Gastroesophageal sphincter (tissue), 3 donors: ENCODE measurements at regions not wholly inside any gene's neighbourhood (a gene's known extent, or its start where the extent isn't known, plus 50 kb on each side); places are given as distances from the start of the nearest gene placed in this dataset.

Source experiments
- CTCF ChIP-seq, 4 experiments: fragments of 200-600 bp in 2 of 4; fragments of 450-650 bp in 2 of 4; sonication (generic) in 1 of 4; IDR thresholded peaks; one replicate each; pipeline ENCODE4 v1.5.1; 2017 to 2019; ENCODE audit warnings: antibody characterized with exemption in 4 of 4, mild to moderate bottlenecking in 2 of 4, moderate library complexity in 2 of 4
- EP300 ChIP-seq: sonication (generic); formaldehyde crosslinking; IDR thresholded peaks from one replicate; pipeline ENCODE4 v1.6.1; 2017; ENCODE audit warnings: antibody characterized with exemption, mild to moderate bottlenecking
- POLR2A ChIP-seq, 2 donors: fragments of 450-650 bp; IDR thresholded peaks; one replicate each; pipeline ENCODE4 v1.6.1; 2017; ENCODE audit warnings: antibody characterized with exemption in 2 of 2, mild to moderate bottlenecking in 2 of 2, moderate library complexity in 1 of 2
- POLR2AphosphoS5 ChIP-seq: sonication (generic); formaldehyde crosslinking; IDR thresholded peaks from one replicate; pipeline ENCODE4 v1.6.1; 2017; ENCODE audit warnings: antibody characterized with exemption

- TF ChIP-seq CTCF (IDR thresholded peaks at IDR 0.05) (no peak), POLR2A (IDR thresholded peaks at IDR 0.05) (no peak), POLR2AphosphoS5 (no peak), EP300 (no peak)
These were observed 86.8 kb upstream of the NR2F2 start for GRCh38 chr15:96243701-96244100.
